K562 (cell line): ENCODE measurements at regions not wholly inside any gene's neighbourhood (a gene's known extent, or its start where the extent isn't known, plus 50 kb on each side); places are given as distances from the start of the nearest gene placed in this dataset.
A peak's percentile ranks its signal among the peaks of the same experiment; 100 is the strongest.

Experiments
- CAMTA2 ChIP-seq: fragments of 250-450 bp; sonication (Bioruptor Pico); conservative IDR thresholded peaks from 2 replicates; pipeline ENCODE4 v1.5.1; 2022
- CEBPG ChIP-seq, 3 experiments: fragments of 200-800 bp in 1 of 3; sonication (Bioruptor generic) in 1 of 3; sonication (generic) in 1 of 3; formaldehyde crosslinking in 1 of 3; IDR thresholded peaks in 2 of 3; conservative IDR thresholded peaks in 1 of 3; 2 replicates each; pipeline versions ENCODE4 v1.6.1 to v1.8.0; 2016 to 2022; ENCODE audit warnings: missing compliant biosample characterization in 2 of 3, missing genetic modification characterization in 2 of 3, mild to moderate bottlenecking in 1 of 3, missing genetic modification reagents in 1 of 3
- CHCHD3 ChIP-seq: fragments of 250-450 bp; sonication (Bioruptor Pico); IDR thresholded peaks from 2 replicates; pipeline ENCODE4 v2.1.2; 2022; ENCODE audit warnings: mild to moderate bottlenecking
- CTBP1 ChIP-seq: fragments of 450-650 bp; IDR thresholded peaks from 2 replicates; pipeline ENCODE4 v1.6.1; 2016; ENCODE audit warnings: borderline replicate concordance
- EP300 ChIP-seq: IDR thresholded peaks from 2 replicates; pipeline ENCODE4 v1.6.1; 2012; ENCODE audit warnings: low read length, improper control_type of control experiment
- ETV5 ChIP-seq: sonication (generic); formaldehyde crosslinking; IDR thresholded peaks from 2 replicates; pipeline ENCODE4 v1.4.0; 2020; ENCODE audit warnings: low read depth, mild to moderate bottlenecking, missing genetic modification reagents
- FOXA3 ChIP-seq, 2 experiments: fragments of 450-650 bp in 1 of 2; sonication (generic) in 1 of 2; formaldehyde crosslinking; IDR thresholded peaks in 1 of 2; conservative IDR thresholded peaks in 1 of 2; 2 replicates each; pipeline versions ENCODE4 v1.4.0 to v1.8.0; 2020 to 2022; ENCODE audit warnings: mild to moderate bottlenecking in 2 of 2, missing genetic modification reagents in 1 of 2
- HIVEP1 ChIP-seq: fragments of 250-450 bp; sonication (Bioruptor Pico); IDR thresholded peaks from 2 replicates; pipeline ENCODE4 v1.4.0; 2020; ENCODE audit warnings: mild to moderate bottlenecking
- HNRNPH1 ChIP-seq: fragments of 200-400 bp; formaldehyde crosslinking; optimal IDR thresholded peaks from 2 replicates; pipeline ENCODE3; 2017; ENCODE audit warnings: low read depth, mild to moderate bottlenecking, low read length, moderate library complexity
- KDM1A ChIP-seq, 2 experiments: fragments of 450-650 bp; IDR thresholded peaks; 2 replicates each; pipeline ENCODE4 v1.6.1; 2016; ENCODE audit warnings: mild to moderate bottlenecking in 2 of 2
- KLF1 ChIP-seq: fragments of 450-650 bp; IDR thresholded peaks from 2 replicates; pipeline ENCODE4 v1.6.1; 2016; ENCODE audit warnings: missing genetic modification characterization, missing compliant biosample characterization
- NUFIP1 ChIP-seq: fragments of 450-650 bp; IDR thresholded peaks from 2 replicates; pipeline ENCODE4 v1.6.1; 2018; ENCODE audit not compliant: partially characterized antibody
- PHB ChIP-seq: fragments of 250-450 bp; sonication (Bioruptor Pico); IDR thresholded peaks from 2 replicates; pipeline ENCODE4 v1.5.0; 2021
- PML ChIP-seq: IDR thresholded peaks from 2 replicates; pipeline ENCODE4 v1.6.1; 2012; ENCODE audit warnings: low read length, inconsistent platforms
- XRCC4 ChIP-seq: IDR thresholded peaks from one replicate; pipeline ENCODE4 v1.6.1; 2011; ENCODE audit not compliant: insufficient read depth, insufficient read length; ENCODE audit errors: extremely low read depth
- ZBTB7A ChIP-seq: IDR thresholded peaks from 2 replicates; pipeline ENCODE4 v1.6.1; 2011; ENCODE audit warnings: low read depth, mild to moderate bottlenecking, low read length, moderate library complexity, borderline replicate concordance; ENCODE audit not compliant: control insufficient read depth
- ZNF232 ChIP-seq: sonication (generic); formaldehyde crosslinking; IDR thresholded peaks from 2 replicates; pipeline ENCODE4 v1.8.0; 2022; ENCODE audit warnings: mild to moderate bottlenecking, missing genetic modification reagents
- ZNF24 ChIP-seq: fragments of 450-650 bp; IDR thresholded peaks from 2 replicates; pipeline ENCODE4 v1.6.1; 2016
- ZNF41 ChIP-seq: fragments of 250-450 bp; sonication (Bioruptor Pico); conservative IDR thresholded peaks from 2 replicates; pipeline ENCODE4 v1.4.0; 2020; ENCODE audit warnings: mild to moderate bottlenecking
- ZNF445 ChIP-seq: fragments of 250-450 bp; sonication (Bioruptor Pico); IDR thresholded peaks from 2 replicates; pipeline ENCODE4 v1.4.0; 2020; ENCODE audit warnings: low read depth, mild to moderate bottlenecking, moderate library complexity
- TF ChIP-seq, protein P1 (sequence below), 2 experiments: IDR thresholded peaks; 2 replicates each; pipeline ENCODE4 v1.6.1; 2011; ENCODE audit warnings: borderline replicate concordance in 1 of 2, control low read depth in 1 of 2, low read depth in 1 of 2, low read length in 1 of 2, mild to moderate bottlenecking in 1 of 2, mixed read lengths in 1 of 2, moderate library complexity in 1 of 2; ENCODE audit not compliant: insufficient read depth in 1 of 2, insufficient read length in 1 of 2, poor library complexity in 1 of 2, severe bottlenecking in 1 of 2; ENCODE audit errors: extremely low read depth in 1 of 2
- TF ChIP-seq, protein P2 (sequence below): fragments of 450-650 bp; IDR thresholded peaks from 2 replicates; pipeline ENCODE4 v1.6.1; 2016; ENCODE audit warnings: missing biosample characterization, missing genetic modification characterization
- TF ChIP-seq, protein P3 (sequence below): fragments of 450-650 bp; IDR thresholded peaks from 2 replicates; pipeline ENCODE4 v1.6.1; 2017; ENCODE audit warnings: mild to moderate bottlenecking, moderate library complexity
- TF ChIP-seq, protein P4 (sequence below): fragments of 250-450 bp; sonication (Bioruptor Pico); IDR thresholded peaks from 2 replicates; pipeline ENCODE4 v1.5.0; 2021; ENCODE audit warnings: mild to moderate bottlenecking, borderline replicate concordance

DNA sequence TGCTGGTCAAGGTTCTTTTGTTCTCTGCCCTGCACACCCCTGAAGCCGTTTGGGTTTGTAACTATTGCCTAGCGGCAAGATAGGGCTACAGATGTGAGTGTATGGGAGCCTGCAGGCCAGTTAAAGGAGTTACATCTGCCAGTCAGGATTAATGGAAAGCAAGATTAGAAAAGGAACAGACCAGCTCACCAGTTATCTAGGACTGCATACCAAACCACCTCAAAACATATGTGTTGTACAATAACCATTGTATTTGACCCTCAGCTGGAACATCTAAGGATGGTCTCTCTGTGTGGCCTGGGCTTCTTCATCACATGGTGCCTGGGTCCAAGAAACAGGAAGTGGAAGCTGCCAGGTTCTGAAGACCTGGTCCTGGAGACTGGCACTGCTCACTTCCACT, 52.5 kb upstream of the FBXO28 start (continued):
- TF ChIP-seq, protein P1, sequence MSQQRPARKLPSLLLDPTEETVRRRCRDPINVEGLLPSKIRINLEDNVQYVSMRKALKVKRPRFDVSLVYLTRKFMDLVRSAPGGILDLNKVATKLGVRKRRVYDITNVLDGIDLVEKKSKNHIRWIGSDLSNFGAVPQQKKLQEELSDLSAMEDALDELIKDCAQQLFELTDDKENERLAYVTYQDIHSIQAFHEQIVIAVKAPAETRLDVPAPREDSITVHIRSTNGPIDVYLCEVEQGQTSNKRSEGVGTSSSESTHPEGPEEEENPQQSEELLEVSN (IDR thresholded peaks at IDR 0.05; ENCODE audit: borderline replicate concordance in 1 of 2, extremely low read depth in 1 of 2, insufficient read depth in 1 of 2, insufficient read length in 1 of 2, low read depth in 1 of 2, low read length in 1 of 2, poor library complexity in 1 of 2, severe bottlenecking in 1 of 2): no peak
- TF ChIP-seq PML (peak; percentile 82), ZNF445 (CRISPR knock-in tag) (no peak), CEBPG (CRISPR knock-in tag; IDR thresholded peaks at IDR 0.05) (no peak), CEBPG (tag; conservative IDR thresholded peaks at IDR 0.05 in 1 of 2, IDR thresholded peaks at IDR 0.05 in 1 of 2) (no peak), CHCHD3 (CRISPR knock-in tag) (no peak), EP300 (peak; percentile 58; the same call in 1 of the 2 replicates), CTBP1 (no peak), ZBTB7A (no peak), FOXA3 (CRISPR knock-in tag; conservative IDR thresholded peaks at IDR 0.05 in 1 of 2, IDR thresholded peaks at IDR 0.05 in 1 of 2) (no peak), ETV5 (CRISPR knock-in tag) (no peak), XRCC4 (no peak), CAMTA2 (CRISPR knock-in tag) (no peak), ZNF41 (no peak), NUFIP1 (no peak), HNRNPH1 (no peak), HIVEP1 (no peak), KLF1 (no peak), PHB (CRISPR knock-in tag) (no peak), ZNF24 (no peak), KDM1A (IDR thresholded peaks at IDR 0.05) (peak; percentile 24 to 46; a peak in 1 of 4 replicates), ZNF232 (CRISPR knock-in tag) (no peak)
- TF ChIP-seq, protein P2, sequence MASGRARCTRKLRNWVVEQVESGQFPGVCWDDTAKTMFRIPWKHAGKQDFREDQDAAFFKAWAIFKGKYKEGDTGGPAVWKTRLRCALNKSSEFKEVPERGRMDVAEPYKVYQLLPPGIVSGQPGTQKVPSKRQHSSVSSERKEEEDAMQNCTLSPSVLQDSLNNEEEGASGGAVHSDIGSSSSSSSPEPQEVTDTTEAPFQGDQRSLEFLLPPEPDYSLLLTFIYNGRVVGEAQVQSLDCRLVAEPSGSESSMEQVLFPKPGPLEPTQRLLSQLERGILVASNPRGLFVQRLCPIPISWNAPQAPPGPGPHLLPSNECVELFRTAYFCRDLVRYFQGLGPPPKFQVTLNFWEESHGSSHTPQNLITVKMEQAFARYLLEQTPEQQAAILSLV (tag): no peak
- TF ChIP-seq, protein P3, sequence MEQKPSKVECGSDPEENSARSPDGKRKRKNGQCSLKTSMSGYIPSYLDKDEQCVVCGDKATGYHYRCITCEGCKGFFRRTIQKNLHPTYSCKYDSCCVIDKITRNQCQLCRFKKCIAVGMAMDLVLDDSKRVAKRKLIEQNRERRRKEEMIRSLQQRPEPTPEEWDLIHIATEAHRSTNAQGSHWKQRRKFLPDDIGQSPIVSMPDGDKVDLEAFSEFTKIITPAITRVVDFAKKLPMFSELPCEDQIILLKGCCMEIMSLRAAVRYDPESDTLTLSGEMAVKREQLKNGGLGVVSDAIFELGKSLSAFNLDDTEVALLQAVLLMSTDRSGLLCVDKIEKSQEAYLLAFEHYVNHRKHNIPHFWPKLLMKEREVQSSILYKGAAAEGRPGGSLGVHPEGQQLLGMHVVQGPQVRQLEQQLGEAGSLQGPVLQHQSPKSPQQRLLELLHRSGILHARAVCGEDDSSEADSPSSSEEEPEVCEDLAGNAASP: no peak
- TF ChIP-seq, protein P4, sequence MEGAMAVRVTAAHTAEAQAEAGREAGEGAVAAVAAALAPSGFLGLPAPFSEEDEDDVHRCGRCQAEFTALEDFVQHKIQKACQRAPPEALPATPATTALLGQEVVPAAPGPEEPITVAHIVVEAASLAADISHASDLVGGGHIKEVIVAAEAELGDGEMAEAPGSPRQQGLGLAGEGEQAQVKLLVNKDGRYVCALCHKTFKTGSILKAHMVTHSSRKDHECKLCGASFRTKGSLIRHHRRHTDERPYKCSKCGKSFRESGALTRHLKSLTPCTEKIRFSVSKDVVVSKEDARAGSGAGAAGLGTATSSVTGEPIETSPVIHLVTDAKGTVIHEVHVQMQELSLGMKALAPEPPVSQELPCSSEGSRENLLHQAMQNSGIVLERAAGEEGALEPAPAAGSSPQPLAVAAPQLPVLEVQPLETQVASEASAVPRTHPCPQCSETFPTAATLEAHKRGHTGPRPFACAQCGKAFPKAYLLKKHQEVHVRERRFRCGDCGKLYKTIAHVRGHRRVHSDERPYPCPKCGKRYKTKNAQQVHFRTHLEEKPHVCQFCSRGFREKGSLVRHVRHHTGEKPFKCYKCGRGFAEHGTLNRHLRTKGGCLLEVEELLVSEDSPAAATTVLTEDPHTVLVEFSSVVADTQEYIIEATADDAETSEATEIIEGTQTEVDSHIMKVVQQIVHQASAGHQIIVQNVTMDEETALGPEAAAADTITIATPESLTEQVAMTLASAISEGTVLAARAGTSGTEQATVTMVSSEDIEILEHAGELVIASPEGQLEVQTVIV: no peak
